ENCODE measurements at regions not wholly inside any gene's neighbourhood (a gene's known extent, or its start where the extent isn't known, plus 50 kb on each side); places are given as distances from the start of the nearest gene placed in this dataset.

DNA sequence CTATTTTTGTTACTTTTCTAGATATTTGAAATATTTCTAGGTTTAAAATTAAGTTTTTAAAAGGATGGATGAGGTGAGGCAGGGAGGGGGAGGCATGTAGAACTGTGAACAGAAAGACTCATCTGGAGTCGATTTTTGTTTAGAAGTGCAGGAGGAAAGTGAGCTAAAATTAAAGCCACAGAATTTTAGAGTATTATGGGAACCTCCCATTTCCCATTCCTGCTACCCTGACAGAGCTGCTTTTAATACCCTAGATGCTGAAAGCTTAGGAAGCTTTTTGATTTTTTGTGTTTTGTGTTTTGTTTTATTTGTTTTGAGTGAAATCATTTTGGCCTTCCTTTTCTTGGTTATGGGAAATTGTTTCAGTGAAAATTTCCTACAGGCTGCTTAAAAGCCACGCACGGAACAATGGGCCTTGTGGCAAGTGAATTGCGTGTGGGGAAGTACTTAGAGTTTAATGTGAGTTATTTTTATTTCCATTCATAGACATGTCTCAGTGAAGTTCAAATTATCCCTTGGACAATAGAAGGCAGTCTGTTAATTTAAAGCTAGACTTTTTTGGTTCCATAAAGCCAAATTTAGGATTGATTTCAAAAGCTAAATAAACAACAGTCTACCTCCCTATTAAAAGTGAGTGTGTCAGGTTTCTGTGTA is 102.0 kb upstream of the HDAC9 start:
- DNase-seq = no peak
- H3K36me3 ChIP-seq (ENCODE audit: low read depth) = no peaks in the 10 kb centered on the region
- no peaks in the 10 kb centered on the region for H3K4me1 ChIP-seq (ENCODE audit: low read depth)
- no peak overlapping the region for H3K4me3 ChIP-seq
- TF ChIP-seq, protein P1, sequence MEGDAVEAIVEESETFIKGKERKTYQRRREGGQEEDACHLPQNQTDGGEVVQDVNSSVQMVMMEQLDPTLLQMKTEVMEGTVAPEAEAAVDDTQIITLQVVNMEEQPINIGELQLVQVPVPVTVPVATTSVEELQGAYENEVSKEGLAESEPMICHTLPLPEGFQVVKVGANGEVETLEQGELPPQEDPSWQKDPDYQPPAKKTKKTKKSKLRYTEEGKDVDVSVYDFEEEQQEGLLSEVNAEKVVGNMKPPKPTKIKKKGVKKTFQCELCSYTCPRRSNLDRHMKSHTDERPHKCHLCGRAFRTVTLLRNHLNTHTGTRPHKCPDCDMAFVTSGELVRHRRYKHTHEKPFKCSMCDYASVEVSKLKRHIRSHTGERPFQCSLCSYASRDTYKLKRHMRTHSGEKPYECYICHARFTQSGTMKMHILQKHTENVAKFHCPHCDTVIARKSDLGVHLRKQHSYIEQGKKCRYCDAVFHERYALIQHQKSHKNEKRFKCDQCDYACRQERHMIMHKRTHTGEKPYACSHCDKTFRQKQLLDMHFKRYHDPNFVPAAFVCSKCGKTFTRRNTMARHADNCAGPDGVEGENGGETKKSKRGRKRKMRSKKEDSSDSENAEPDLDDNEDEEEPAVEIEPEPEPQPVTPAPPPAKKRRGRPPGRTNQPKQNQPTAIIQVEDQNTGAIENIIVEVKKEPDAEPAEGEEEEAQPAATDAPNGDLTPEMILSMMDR (IDR thresholded peaks at IDR 0.05) = no peak
- intact Hi-C loops (cut with DNase I, micrococcal nuclease) = no loop called here
- H3K9me3 ChIP-seq = no peaks in the 10 kb centered on the region
- ATAC-seq = no peak

DNA sequence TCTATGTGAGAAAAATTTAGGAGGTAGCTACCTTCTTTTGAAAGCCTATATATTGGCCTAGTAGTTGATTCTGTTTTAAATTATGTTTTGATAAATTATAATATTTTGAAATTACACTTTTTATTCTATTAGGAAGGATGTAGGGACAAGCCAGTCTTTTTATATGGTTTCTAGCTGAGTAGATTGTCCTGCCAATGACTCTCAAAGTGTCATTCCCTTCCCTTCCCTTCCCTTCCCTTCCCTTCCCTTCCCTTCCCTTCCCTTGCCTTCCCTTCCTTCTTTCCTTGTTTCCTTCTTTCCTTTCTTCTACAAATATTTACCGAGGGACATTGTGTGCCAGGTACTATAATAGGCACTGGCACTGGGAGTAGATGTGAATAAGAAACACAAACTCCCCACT is 99.7 kb upstream of the HDAC9 start:
- no peak for DNase-seq
- no peaks in the 10 kb centered on the region for H3K9me3 ChIP-seq
- no peaks in the 10 kb centered on the region for H3K36me3 ChIP-seq (ENCODE audit: low read depth)
- no peaks in the 10 kb centered on the region for H3K4me1 ChIP-seq (ENCODE audit: low read depth)
- intact Hi-C loops (cut with DNase I, micrococcal nuclease) = no loop called here
- ATAC-seq = no peak
- TF ChIP-seq, protein P1 (IDR thresholded peaks at IDR 0.05) = no peak
- H3K4me3 ChIP-seq = no peak overlapping the region

DNA sequence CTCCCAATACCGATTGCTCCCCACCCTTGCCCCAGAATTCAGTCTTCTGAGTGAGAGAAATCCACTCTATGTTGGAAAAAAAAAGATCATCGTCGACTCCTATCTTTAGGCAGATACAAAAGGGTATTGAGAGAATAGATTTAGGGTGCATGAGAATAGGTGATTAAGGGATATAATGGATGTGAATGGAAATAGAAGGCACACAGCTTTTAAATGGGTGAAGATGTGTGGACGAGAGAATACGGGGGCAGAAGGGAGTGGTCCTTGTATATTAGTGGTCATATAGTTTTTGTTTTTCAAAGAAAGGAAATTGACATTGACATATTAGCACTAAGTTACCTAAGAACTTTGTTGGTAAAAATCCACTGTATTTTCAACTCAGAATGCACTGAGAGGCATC is 98.6 kb upstream of the HDAC9 start:
- H3K4me1 ChIP-seq (ENCODE audit: low read depth) = no peaks in the 10 kb centered on the region
- intact Hi-C loops (cut with DNase I, micrococcal nuclease) = no loop called here

DNA sequence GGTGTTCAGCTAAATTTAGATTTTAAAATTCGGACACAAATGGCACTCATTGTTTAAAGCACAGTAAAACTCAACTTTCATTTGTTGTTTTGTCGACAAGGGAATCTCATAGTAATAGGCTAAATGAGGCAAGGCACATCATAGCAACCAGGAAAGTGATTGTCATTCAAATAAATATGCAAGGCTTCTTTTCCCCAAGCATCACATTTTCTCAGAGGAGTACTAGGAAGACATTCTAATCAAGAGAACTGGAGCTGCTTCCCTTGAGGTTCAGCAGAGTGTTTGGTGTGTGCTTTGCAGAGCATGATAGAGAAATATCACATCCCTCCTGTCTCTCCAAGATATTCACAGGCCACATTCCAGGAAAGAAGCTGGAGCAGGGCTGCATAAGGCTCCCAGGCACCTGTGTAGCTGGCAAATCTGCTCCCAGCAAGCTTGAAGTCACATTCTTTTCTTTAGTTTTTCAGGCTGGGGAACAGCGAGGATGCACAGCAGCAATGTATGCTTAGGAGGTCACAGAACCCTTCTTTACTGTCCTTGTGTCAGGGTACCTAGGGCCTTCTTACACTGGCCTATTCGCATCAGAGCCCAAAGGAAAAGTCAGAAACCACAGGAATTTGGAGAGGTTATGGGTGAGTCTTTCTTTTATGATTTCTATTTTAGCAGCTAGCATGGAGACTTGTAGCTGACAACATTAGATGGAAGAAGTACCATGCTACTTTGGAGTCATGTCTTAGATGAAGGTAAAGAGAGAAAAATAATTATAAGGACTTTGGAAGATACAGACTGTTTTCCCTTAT is 95.9 kb upstream of the HDAC9 start:
- intact Hi-C loops (cut with DNase I, micrococcal nuclease) = no loop called here
- TF ChIP-seq, protein P1 (IDR thresholded peaks at IDR 0.05) = no peak

More for the DNA sequence above, 98.6 kb upstream of the HDAC9 start:
- DNase-seq = no peak
- ATAC-seq = no peak
- H3K9me3 ChIP-seq = no peaks in the 10 kb centered on the region
- TF ChIP-seq, protein P1 (IDR thresholded peaks at IDR 0.05) = no peak
- H3K4me3 ChIP-seq = no peak overlapping the region
- no peaks in the 10 kb centered on the region for H3K36me3 ChIP-seq (ENCODE audit: low read depth)

DNA sequence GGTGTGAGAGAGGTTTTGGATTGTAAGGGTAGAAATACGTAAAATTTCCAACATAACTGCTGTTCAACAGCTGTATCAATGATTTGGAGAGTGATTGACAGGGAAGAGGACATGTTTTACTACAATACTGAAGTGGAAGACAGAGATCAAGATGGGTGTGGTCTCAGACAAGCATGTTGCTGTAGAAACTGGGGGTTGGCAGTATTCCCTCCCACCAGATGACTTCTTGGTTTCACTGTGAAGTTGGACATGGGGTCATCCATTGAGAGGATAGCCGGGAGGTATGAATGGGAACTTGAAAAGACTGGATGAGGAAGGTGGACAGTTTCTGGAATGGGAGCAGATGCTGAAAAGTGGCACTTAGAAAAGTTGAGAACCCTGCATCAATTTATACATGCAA is 95.3 kb upstream of the HDAC9 start:
- Histone ChIP-seq H3K36me3 (ENCODE audit: low read depth) (no peaks in the 10 kb centered on the region), H3K9me3 (no peaks in the 10 kb centered on the region), H3K4me3 (no peak overlapping the region), H3K4me1 (ENCODE audit: low read depth) (no peaks in the 10 kb centered on the region)
- intact Hi-C loops (cut with DNase I, micrococcal nuclease) = no loop called here
- no peak for ATAC-seq
- DNase-seq = no peak
- TF ChIP-seq, protein P1 (IDR thresholded peaks at IDR 0.05) = no peak

More for the DNA sequence above, 95.9 kb upstream of the HDAC9 start:
- H3K9me3 ChIP-seq = no peaks in the 10 kb centered on the region
- H3K4me1 ChIP-seq (ENCODE audit: low read depth) = no peaks in the 10 kb centered on the region
- DNase-seq (no peak), ATAC-seq (no peak)
- no peaks in the 10 kb centered on the region for H3K36me3 ChIP-seq (ENCODE audit: low read depth)
- H3K4me3 ChIP-seq = no peak overlapping the region

Measured in mucosa of descending colon (tissue), 3 donors.